ENCODE measurements at regions not wholly inside any gene's neighbourhood (a gene's known extent, or its start where the extent isn't known, plus 50 kb on each side); places are given as distances from the start of the nearest gene placed in this dataset.

DNA sequence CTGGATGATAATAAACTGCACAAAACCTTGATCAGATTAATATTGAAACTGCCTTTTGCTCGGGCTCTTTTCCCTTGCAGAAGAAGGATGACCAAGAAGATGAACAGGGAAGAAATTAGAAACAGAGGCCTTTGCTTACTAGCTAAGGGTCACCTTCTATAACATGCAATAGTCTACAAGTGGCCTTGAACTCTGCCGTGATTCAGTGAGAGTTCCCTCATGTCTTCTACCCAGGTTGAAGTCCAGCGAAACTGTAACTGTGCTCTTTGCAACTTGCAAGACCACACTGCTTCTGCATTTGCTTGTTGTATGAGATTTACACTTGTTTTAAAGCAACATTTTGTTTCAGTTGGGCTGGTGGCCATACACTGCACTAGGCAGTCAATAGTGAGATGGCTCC is 108.4 kb downstream of the IGLL1 start:
- Histone ChIP-seq H3K36me3 (ENCODE audit: control insufficient read depth in 2 of 4, insufficient read depth in 4 of 4, low read length in 3 of 4) (no peaks in the 10 kb centered on the region), H2BK12ac (ENCODE audit: low read depth, low read length) (no peak overlapping the region), H3K9ac (replicated peaks in 1 of 4; ENCODE audit: extremely low read depth in 1 of 4, low read depth in 3 of 4, low read length in 3 of 4) (no peak overlapping the region), H3K4ac (replicated peaks; ENCODE audit: insufficient read length, low read depth, low read length) (no peak overlapping the region), H3K79me2 (ENCODE audit: control insufficient read depth in 1 of 2, insufficient read depth in 2 of 2, low read length in 2 of 2) (no peaks in the 10 kb centered on the region), H3K14ac (ENCODE audit: insufficient read length) (no peak overlapping the region), H3K23me2 (ENCODE audit: low read depth, low read length) (no peaks in the 10 kb centered on the region), H3K9me3 (ENCODE audit: insufficient read depth in 2 of 2, low read depth in 1 of 2, low read length in 1 of 2) (no peaks in the 10 kb centered on the region), H3K4me2 (ENCODE audit: insufficient read depth in 1 of 2, low read depth in 2 of 2, low read length in 2 of 2) (no peak overlapping the region), H3K18ac (ENCODE audit: extremely low read depth, low read length) (no peak overlapping the region), H2AFZ (ENCODE audit: low read length) (no peak overlapping the region), H2BK5ac (ENCODE audit: low read depth, low read length) (no peak overlapping the region), H2BK15ac (ENCODE audit: low read length) (no peak overlapping the region), H4K8ac (ENCODE audit: extremely low read depth, insufficient read depth, low read length) (no peak overlapping the region), H3K56ac (replicated peaks; ENCODE audit: insufficient read length, low read depth, low read length) (no peak overlapping the region), H3K23ac (ENCODE audit: insufficient read length) (no peak overlapping the region), H4K5ac (ENCODE audit: insufficient read length, low read depth, low read length) (no peak overlapping the region), H3K27me3 (replicated peaks in 1 of 4; ENCODE audit: control insufficient read depth in 3 of 4, extremely low read depth in 1 of 4, insufficient read depth in 3 of 4, low read length in 3 of 4) (no peaks in the 10 kb centered on the region; a peak in 1 of 7 replicates), H2BK120ac (replicated peaks; ENCODE audit: low read depth, low read length) (no peak overlapping the region), H3K4me1 (replicated peaks in 1 of 4; ENCODE audit: control insufficient read depth in 3 of 4, insufficient read depth in 4 of 4, low read length in 3 of 4) (no peaks in the 10 kb centered on the region), H2AK5ac (ENCODE audit: low read depth, low read length) (no peak overlapping the region), H4K91ac (replicated peaks; ENCODE audit: insufficient read length, low read length) (no peak overlapping the region), H3K27ac (ENCODE audit: low read depth, low read length) (no peak overlapping the region), H4K20me1 (replicated peaks in 1 of 2; ENCODE audit: control insufficient read depth in 1 of 2, insufficient read depth in 2 of 2, low read length in 2 of 2) (peaks cover 0 to 2% of the 10 kb centered on the region in 2 experiments), H3K79me1 (ENCODE audit: low read depth, low read length) (no peaks in the 10 kb centered on the region), H2BK20ac (ENCODE audit: low read length) (no peak overlapping the region), H3K4me3 (ENCODE audit: extremely low read depth in 1 of 4, insufficient read depth in 2 of 4, low read depth in 3 of 4, low read length in 4 of 4) (no peak overlapping the region)
- POLR2A ChIA-PET (ENCODE audit: partially characterized antibody) = no interaction called here
- 82% methylated on average over 3 of the region's 3 CpGs; no CpG with 5 or more reads in 1 of the 2 experiments for WGBS, 2 experiments (ENCODE audit: extremely low coverage in 1 of 2, insufficient coverage in 1 of 2, insufficient read length in 1 of 2, insufficient replicate concordance in 2 of 2, low coverage in 1 of 2, low lambda C conversion rate in 2 of 2, missing lambda C conversion rate in 1 of 2)
- TF ChIP-seq EZH2 (IDR thresholded peaks at IDR 0.05; ENCODE audit: low read depth, low read length, severe bottlenecking) (no peak), MAFK (IDR thresholded peaks at IDR 0.05; ENCODE audit: low read depth, low read length) (no peak), CHD2 (IDR thresholded peaks at IDR 0.05; ENCODE audit: low read length) (no peak), GABPA (IDR thresholded peaks at IDR 0.05; ENCODE audit: borderline replicate concordance, insufficient read depth, low read length) (no peak), SIN3A (conservative IDR thresholded peaks at IDR 0.05 in 1 of 2, IDR thresholded peaks at IDR 0.05 in 1 of 2; ENCODE audit: low read depth in 1 of 2, low read length in 2 of 2) (no peak)
- no peak for FAIRE-seq
- CTCF ChIA-PET (ENCODE audit: partially characterized antibody) = interaction anchor here (1.0 kb wide), 1 partner anchor 86 kb away, joined by 3 read pairs; no protein-coding TSS in a partner anchor
- no peak for DNase-seq (ENCODE audit: low read depth in 1 of 2, low spot score in 2 of 2)

Data from H1 (cell line).